ENCODE measurements at regions not wholly inside any gene's neighbourhood (a gene's known extent, or its start where the extent isn't known, plus 50 kb on each side); places are given as distances from the start of the nearest gene placed in this dataset.

GRCh38 chr11:131234221-131234620 lies 136.2 kb upstream of the NTM start:
- no peak for DNase-seq (ENCODE audit: low spot score)

GRCh38 chr11:131235328-131236298 lies 134.8 kb upstream of the NTM start:
- no peak for DNase-seq (ENCODE audit: low spot score)

- DNase-seq (ENCODE audit: low spot score), result no peak
Measured at GRCh38 chr11:131240421-131240820, 130.0 kb upstream of the NTM start.

- DNase-seq (ENCODE audit: low spot score), result no peak
Measured at GRCh38 chr11:131242476-131243000, 127.9 kb upstream of the NTM start.

GRCh38 chr11:131246156-131246555 lies 124.3 kb upstream of the NTM start:
- no peak for DNase-seq (ENCODE audit: low spot score)

GRCh38 chr11:131246663-131247062 lies 123.8 kb upstream of the NTM start:
- peak; percentile 82 for DNase-seq (ENCODE audit: low spot score)

GRCh38 chr11:131248588-131248987 lies 121.8 kb upstream of the NTM start:
- DNase-seq (ENCODE audit: low spot score), result no peak

- no peak for DNase-seq (ENCODE audit: low spot score)
Measured at GRCh38 chr11:131253142-131253655, 117.2 kb upstream of the NTM start.

- peak; percentile 48 for DNase-seq (ENCODE audit: low spot score)
Measured at GRCh38 chr11:131253656-131254151, 116.7 kb upstream of the NTM start.

GRCh38 chr11:131254254-131254653 lies 116.2 kb upstream of the NTM start:
- DNase-seq (ENCODE audit: low spot score), result no peak

GRCh38 chr11:131274233-131274632 lies 96.2 kb upstream of the NTM start:
- DNase-seq (ENCODE audit: low spot score), result peak; percentile 69

- DNase-seq (ENCODE audit: low spot score), result peak; percentile 70
Measured at GRCh38 chr11:131275580-131275979, 94.8 kb upstream of the NTM start.

GRCh38 chr11:131278472-131278871 lies 91.9 kb upstream of the NTM start:
- DNase-seq (ENCODE audit: low spot score), result peak; percentile 96

- DNase-seq (ENCODE audit: low spot score), result no peak
Measured at GRCh38 chr11:131279654-131280384, 90.6 kb upstream of the NTM start.

- DNase-seq (ENCODE audit: low spot score), result no peak
Measured at GRCh38 chr11:131281316-131281715, 89.1 kb upstream of the NTM start.

GRCh38 chr11:131284041-131284440 lies 86.4 kb upstream of the NTM start:
- DNase-seq (ENCODE audit: low spot score), result no peak

GRCh38 chr11:131288521-131289091 lies 81.8 kb upstream of the NTM start:
- no peak for DNase-seq (ENCODE audit: low spot score)

- no peak for DNase-seq (ENCODE audit: low spot score)
Measured at GRCh38 chr11:131290185-131290584, 80.2 kb upstream of the NTM start.

GRCh38 chr11:131295986-131296385 lies 74.4 kb upstream of the NTM start:
- peak; percentile 79 for DNase-seq (ENCODE audit: low spot score)

- no peak for DNase-seq (ENCODE audit: low spot score)
Measured at GRCh38 chr11:131297441-131297840, 73.0 kb upstream of the NTM start.

GRCh38 chr11:131299598-131300438 lies 70.6 kb upstream of the NTM start:
- DNase-seq (ENCODE audit: low spot score), result no peak

All from globus pallidus (tissue), 1 donor.